Stimulated activated CD8-positive, alpha-beta memory T cell treated with anti-CD3 and anti-CD28 coated beads, Interleukin-2, amount 100 ng/mL, for 1 hour (primary cell): ENCODE measurements at regions not wholly inside any gene's neighbourhood (a gene's known extent, or its start where the extent isn't known, plus 50 kb on each side); places are given as distances from the start of the nearest gene placed in this dataset.
"Not testable (repeated sequence)": the region's sequence is repeated elsewhere in the genome, so short reads cannot be mapped to it uniquely, and the experiment has no call there.

Experiments
- DNase-seq, 2 donors: peaks; one replicate each; pipeline ENCODE4 v3.0.0-alpha.2; 2020; ENCODE audit warnings: low read depth in 2 of 2

GRCh38 chr4:12461576-12461975, 1022.6 kb downstream of the RAB28 start:
- not testable (repeated sequence) for DNase-seq

- DNase-seq, result no peak
Observed at GRCh38 chr4:12459126-12459525, 1025.0 kb downstream of the RAB28 start.

GRCh38 chr4:12458621-12459020, 1025.5 kb downstream of the RAB28 start:
- DNase-seq, result no peak

- DNase-seq, result no peak
Observed at GRCh38 chr4:12452291-12452690, 1023.6 kb upstream of the HS3ST1 start.

- no peak for DNase-seq
Observed at GRCh38 chr4:12447451-12447850, 1018.8 kb upstream of the HS3ST1 start.

GRCh38 chr4:12446657-12447185, 1018.0 kb upstream of the HS3ST1 start:
- no peak for DNase-seq

GRCh38 chr4:12446256-12446655, 1017.6 kb upstream of the HS3ST1 start:
- DNase-seq, result no peak

GRCh38 chr4:12445711-12446235, 1017.1 kb upstream of the HS3ST1 start:
- no peak for DNase-seq

- no peak for DNase-seq
Observed at GRCh38 chr4:12439633-12440305, 1011.1 kb upstream of the HS3ST1 start.

- not testable (repeated sequence) for DNase-seq
Observed at GRCh38 chr4:12431259-12431658, 1002.6 kb upstream of the HS3ST1 start.

GRCh38 chr4:12421364-12421763, 992.7 kb upstream of the HS3ST1 start:
- no peak for DNase-seq

- no peak for DNase-seq
Observed at GRCh38 chr4:12416755-12417154, 988.1 kb upstream of the HS3ST1 start.

GRCh38 chr4:12414181-12414812, 985.6 kb upstream of the HS3ST1 start:
- DNase-seq, result no peak

- no peak for DNase-seq
Observed at GRCh38 chr4:12411072-12411471, 982.4 kb upstream of the HS3ST1 start.

- DNase-seq, result no peak
Observed at GRCh38 chr4:12409507-12410190, 981.0 kb upstream of the HS3ST1 start.

- DNase-seq, result no peak
Observed at GRCh38 chr4:12408364-12408763, 979.7 kb upstream of the HS3ST1 start.

- DNase-seq, result no peak
Observed at GRCh38 chr4:12403175-12403574, 974.5 kb upstream of the HS3ST1 start.

GRCh38 chr4:12399781-12400180, 971.1 kb upstream of the HS3ST1 start:
- no peak for DNase-seq

GRCh38 chr4:12393631-12394262, 965.1 kb upstream of the HS3ST1 start:
- no peak for DNase-seq

- DNase-seq, result no peak
Observed at GRCh38 chr4:12389604-12390003, 960.9 kb upstream of the HS3ST1 start.

- no peak for DNase-seq
Observed at GRCh38 chr4:12382567-12382966, 953.9 kb upstream of the HS3ST1 start.

GRCh38 chr4:12379191-12379590, 950.5 kb upstream of the HS3ST1 start:
- no peak for DNase-seq
